HUES6 (cell line): ENCODE measurements at regions not wholly inside any gene's neighbourhood (a gene's known extent, or its start where the extent isn't known, plus 50 kb on each side); places are given as distances from the start of the nearest gene placed in this dataset.

Experiments used
- H3K27ac ChIP-seq: 2 replicates; pipeline ENCODE4 v1.7.0; 2013; ENCODE audit warnings: low read depth, mild to moderate bottlenecking, low read length, inconsistent platforms
- H3K27me3 ChIP-seq: 2 replicates; pipeline ENCODE4 v1.6.1; 2013; ENCODE audit warnings: low read length; ENCODE audit not compliant: control insufficient read depth, insufficient read depth
- H3K36me3 ChIP-seq: 2 replicates; pipeline ENCODE4 v1.6.1; 2013; ENCODE audit warnings: low read length; ENCODE audit not compliant: control insufficient read depth, insufficient read depth
- H3K4me1 ChIP-seq: 2 replicates; pipeline ENCODE4 v1.6.1; 2013; ENCODE audit warnings: low read length; ENCODE audit not compliant: control insufficient read depth, insufficient read depth
- H3K4me3 ChIP-seq: 2 replicates; pipeline ENCODE4 v1.5.1; 2013; ENCODE audit warnings: low read depth, low read length
- H3K9ac ChIP-seq: one replicate; pipeline ENCODE4 v1.6.1; 2013; ENCODE audit warnings: mild to moderate bottlenecking, low read length
- H3K9me3 ChIP-seq: 2 replicates; pipeline ENCODE4 v1.6.1; 2013; ENCODE audit warnings: low read depth, low read length; ENCODE audit not compliant: control insufficient read depth, insufficient read depth

GRCh38 chr18:39636931-39637330 is 2071.3 kb upstream of the CELF4 start:
- Histone ChIP-seq H3K27ac (no peak overlapping the region), H3K9ac (no peak overlapping the region)

GRCh38 chr18:39635966-39636365 is 2070.4 kb upstream of the CELF4 start:
- Histone ChIP-seq H3K27me3 (no peaks in the 10 kb centered on the region), H3K9ac (no peak overlapping the region), H3K4me1 (peaks cover 12% of the 10 kb centered on the region), H3K36me3 (no peaks in the 10 kb centered on the region), H3K27ac (no peak overlapping the region), H3K4me3 (no peak overlapping the region), H3K9me3 (peaks cover 3% of the 10 kb centered on the region; the same call in 1 of the 2 replicates)

More at GRCh38 chr18:39636931-39637330, 2071.3 kb upstream of the CELF4 start:
- Histone ChIP-seq H3K4me1 (peaks cover 8% of the 10 kb centered on the region; the same call in 1 of the 2 replicates), H3K4me3 (no peak overlapping the region), H3K27me3 (no peaks in the 10 kb centered on the region), H3K36me3 (no peaks in the 10 kb centered on the region), H3K9me3 (peaks cover 3% of the 10 kb centered on the region; the same call in 1 of the 2 replicates)

- no peak overlapping the region for H3K4me3 ChIP-seq
- peaks cover 3% of the 10 kb centered on the region; the same call in 1 of the 2 replicates for H3K9me3 ChIP-seq
- peaks cover 12% of the 10 kb centered on the region for H3K4me1 ChIP-seq
- H3K27me3 ChIP-seq = no peaks in the 10 kb centered on the region
- H3K9ac ChIP-seq = no peak overlapping the region
- no peak overlapping the region for H3K27ac ChIP-seq
- H3K36me3 ChIP-seq = no peaks in the 10 kb centered on the region
Observed at GRCh38 chr18:39635192-39635591, 2069.6 kb upstream of the CELF4 start.

GRCh38 chr18:39627936-39628335 is 2062.3 kb upstream of the CELF4 start:
- Histone ChIP-seq H3K9me3 (no peaks in the 10 kb centered on the region), H3K27me3 (no peaks in the 10 kb centered on the region), H3K4me1 (peaks cover 41% of the 10 kb centered on the region), H3K27ac (no peak overlapping the region), H3K36me3 (no peaks in the 10 kb centered on the region), H3K4me3 (no peak overlapping the region), H3K9ac (no peak overlapping the region)

- H3K27ac ChIP-seq = peak overlapping the region; percentile 79
- H3K36me3 ChIP-seq = no peaks in the 10 kb centered on the region
- H3K9ac ChIP-seq = peak overlapping the region; percentile 0
- 0 out of 2 replicates have a peak overlapping the region, but pooled peaks have one; percentile 8 for H3K4me3 ChIP-seq
- no peaks in the 10 kb centered on the region for H3K9me3 ChIP-seq
- peaks cover 45% of the 10 kb centered on the region for H3K4me1 ChIP-seq
- H3K27me3 ChIP-seq = no peaks in the 10 kb centered on the region
Observed at GRCh38 chr18:39624961-39625360, 2059.4 kb upstream of the CELF4 start.

GRCh38 chr18:39622431-39622830 is 2056.8 kb upstream of the CELF4 start:
- Histone ChIP-seq H3K27me3 (no peaks in the 10 kb centered on the region), H3K27ac (no peak overlapping the region), H3K9me3 (peaks cover 11% of the 10 kb centered on the region), H3K36me3 (no peaks in the 10 kb centered on the region), H3K9ac (no peak overlapping the region), H3K4me3 (no peak overlapping the region), H3K4me1 (peaks cover 29% of the 10 kb centered on the region)

- Histone ChIP-seq H3K4me3 (no peak overlapping the region), H3K4me1 (peaks cover 28% of the 10 kb centered on the region), H3K9me3 (peaks cover 11% of the 10 kb centered on the region), H3K9ac (no peak overlapping the region), H3K27me3 (no peaks in the 10 kb centered on the region), H3K36me3 (no peaks in the 10 kb centered on the region), H3K27ac (no peak overlapping the region)
Observed at GRCh38 chr18:39620551-39621168, 2055.1 kb upstream of the CELF4 start.

- H3K4me1 ChIP-seq = peaks cover 15% of the 10 kb centered on the region; the same call in 1 of the 2 replicates
- no peaks in the 10 kb centered on the region for H3K36me3 ChIP-seq
- no peak overlapping the region for H3K27ac ChIP-seq
- no peak overlapping the region for H3K4me3 ChIP-seq
- H3K9me3 ChIP-seq = peaks cover 11% of the 10 kb centered on the region
- H3K27me3 ChIP-seq = no peaks in the 10 kb centered on the region
- H3K9ac ChIP-seq = no peak overlapping the region
Observed at GRCh38 chr18:39618265-39619003, 2052.8 kb upstream of the CELF4 start.

- H3K9ac ChIP-seq = no peak overlapping the region
- no peak overlapping the region for H3K4me3 ChIP-seq
- H3K4me1 ChIP-seq = peaks cover 32% of the 10 kb centered on the region
- no peaks in the 10 kb centered on the region for H3K27me3 ChIP-seq
- H3K27ac ChIP-seq = 0 out of 2 replicates have a peak overlapping the region, but pooled peaks have one; percentile 19
- H3K36me3 ChIP-seq = no peaks in the 10 kb centered on the region
- H3K9me3 ChIP-seq = no peaks in the 10 kb centered on the region
Observed at GRCh38 chr18:39611381-39612100, 2045.9 kb upstream of the CELF4 start.

GRCh38 chr18:39607034-39607433 is 2041.4 kb upstream of the CELF4 start:
- Histone ChIP-seq H3K9me3 (no peaks in the 10 kb centered on the region), H3K4me1 (peaks cover 27% of the 10 kb centered on the region), H3K36me3 (no peaks in the 10 kb centered on the region), H3K4me3 (no peak overlapping the region), H3K9ac (no peak overlapping the region), H3K27ac (no peak overlapping the region), H3K27me3 (no peaks in the 10 kb centered on the region)

GRCh38 chr18:39604836-39605235 is 2039.2 kb upstream of the CELF4 start:
- H3K27ac ChIP-seq = no peak overlapping the region
- no peaks in the 10 kb centered on the region for H3K36me3 ChIP-seq
- no peak overlapping the region for H3K9ac ChIP-seq
- H3K4me1 ChIP-seq = peaks cover 22% of the 10 kb centered on the region
- no peaks in the 10 kb centered on the region for H3K27me3 ChIP-seq
- H3K4me3 ChIP-seq = no peak overlapping the region
- H3K9me3 ChIP-seq = no peaks in the 10 kb centered on the region
